ENCODE measurements at regions not wholly inside any gene's neighbourhood (a gene's known extent, or its start where the extent isn't known, plus 50 kb on each side); places are given as distances from the start of the nearest gene placed in this dataset.
A peak's percentile ranks its signal among the peaks of the same experiment; 100 is the strongest.

DNA sequence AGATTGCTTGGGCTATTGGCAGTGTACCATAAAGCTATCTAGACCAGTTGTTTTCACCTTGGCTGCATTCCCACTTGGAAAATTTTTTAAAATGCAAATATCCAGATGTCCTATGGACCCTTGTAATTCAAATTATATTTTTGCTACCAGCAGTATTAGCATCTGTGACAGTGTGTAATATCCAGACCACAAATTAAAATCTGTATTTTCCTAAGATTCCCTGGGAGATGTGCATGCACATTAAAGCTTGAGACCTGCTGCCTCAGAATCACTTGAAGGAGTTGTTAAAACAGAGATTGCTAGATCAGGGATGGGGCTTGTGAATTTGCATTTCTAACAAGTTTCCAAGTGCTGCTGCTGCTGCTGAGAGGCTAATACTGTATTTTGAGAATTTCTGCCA, 381.2 kb upstream of the PDE4D start:
- H3K36me3 Mint-ChIP-seq (ENCODE audit: unreplicated experiment) = no peaks in the 10 kb centered on the region
- TF ChIP-seq, protein P1, sequence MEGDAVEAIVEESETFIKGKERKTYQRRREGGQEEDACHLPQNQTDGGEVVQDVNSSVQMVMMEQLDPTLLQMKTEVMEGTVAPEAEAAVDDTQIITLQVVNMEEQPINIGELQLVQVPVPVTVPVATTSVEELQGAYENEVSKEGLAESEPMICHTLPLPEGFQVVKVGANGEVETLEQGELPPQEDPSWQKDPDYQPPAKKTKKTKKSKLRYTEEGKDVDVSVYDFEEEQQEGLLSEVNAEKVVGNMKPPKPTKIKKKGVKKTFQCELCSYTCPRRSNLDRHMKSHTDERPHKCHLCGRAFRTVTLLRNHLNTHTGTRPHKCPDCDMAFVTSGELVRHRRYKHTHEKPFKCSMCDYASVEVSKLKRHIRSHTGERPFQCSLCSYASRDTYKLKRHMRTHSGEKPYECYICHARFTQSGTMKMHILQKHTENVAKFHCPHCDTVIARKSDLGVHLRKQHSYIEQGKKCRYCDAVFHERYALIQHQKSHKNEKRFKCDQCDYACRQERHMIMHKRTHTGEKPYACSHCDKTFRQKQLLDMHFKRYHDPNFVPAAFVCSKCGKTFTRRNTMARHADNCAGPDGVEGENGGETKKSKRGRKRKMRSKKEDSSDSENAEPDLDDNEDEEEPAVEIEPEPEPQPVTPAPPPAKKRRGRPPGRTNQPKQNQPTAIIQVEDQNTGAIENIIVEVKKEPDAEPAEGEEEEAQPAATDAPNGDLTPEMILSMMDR (IDR thresholded peaks at IDR 0.05; ENCODE audit: partially characterized antibody, unreplicated experiment) = no peak
- H3K4me3 Mint-ChIP-seq (ENCODE audit: unreplicated experiment) = no peak overlapping the region
- no peaks in the 10 kb centered on the region for H3K9me3 Mint-ChIP-seq (ENCODE audit: unreplicated experiment)
- DNase-seq = no peak
- no peak overlapping the region for H3K27ac Mint-ChIP-seq (ENCODE audit: unreplicated experiment)
- H3K27me3 Mint-ChIP-seq (ENCODE audit: unreplicated experiment) = no peaks in the 10 kb centered on the region
- no peaks in the 10 kb centered on the region for H3K4me1 Mint-ChIP-seq (ENCODE audit: low read depth, unreplicated experiment)

DNA sequence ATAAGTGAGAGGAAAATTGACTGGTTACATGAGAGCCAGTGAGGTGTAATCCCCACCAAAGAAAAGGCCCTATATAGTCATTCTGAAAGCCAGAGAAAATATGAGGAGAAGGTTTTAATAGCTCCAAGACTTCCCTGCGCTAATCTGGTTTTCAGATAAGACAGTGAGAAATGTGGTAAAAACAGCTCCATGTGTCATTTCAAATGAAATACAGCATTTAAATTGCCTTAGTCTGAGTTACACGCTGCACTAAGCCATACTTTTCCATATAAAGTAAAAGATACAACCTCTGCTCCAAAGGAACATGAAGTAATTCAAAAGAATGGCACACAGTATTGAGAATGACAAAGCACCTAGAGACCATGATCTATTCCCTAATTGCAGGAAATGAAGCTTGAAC, 378.0 kb upstream of the PDE4D start:
- no peak overlapping the region for H3K4me3 Mint-ChIP-seq (ENCODE audit: unreplicated experiment)
- TF ChIP-seq, protein P1 (IDR thresholded peaks at IDR 0.05; ENCODE audit: partially characterized antibody, unreplicated experiment) = no peak
- H3K9me3 Mint-ChIP-seq (ENCODE audit: unreplicated experiment) = no peaks in the 10 kb centered on the region
- no peak overlapping the region for H3K27ac Mint-ChIP-seq (ENCODE audit: unreplicated experiment)
- no peaks in the 10 kb centered on the region for H3K36me3 Mint-ChIP-seq (ENCODE audit: unreplicated experiment)
- DNase-seq = no peak
- no peaks in the 10 kb centered on the region for H3K4me1 Mint-ChIP-seq (ENCODE audit: low read depth, unreplicated experiment)
- no peaks in the 10 kb centered on the region for H3K27me3 Mint-ChIP-seq (ENCODE audit: unreplicated experiment)

DNA sequence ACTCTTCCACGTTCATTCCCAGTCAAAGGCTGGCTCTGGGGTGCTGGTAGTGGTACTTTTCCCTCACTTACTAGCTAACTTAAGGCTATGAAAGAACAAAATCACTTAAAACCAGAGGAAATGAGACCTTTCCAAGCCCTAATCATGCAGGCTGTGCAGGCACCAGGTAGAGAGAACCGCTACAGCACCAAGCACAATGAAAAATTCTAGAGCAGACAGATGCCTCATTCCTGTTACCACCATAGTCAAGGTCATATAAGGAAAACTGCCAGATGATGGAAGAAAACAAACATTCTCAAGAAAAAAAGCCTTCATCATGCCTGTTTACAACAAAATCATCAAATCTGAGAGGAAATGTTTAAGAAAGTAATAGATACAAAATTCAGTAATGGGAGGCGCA, 374.4 kb upstream of the PDE4D start:
- DNase-seq = no peak
- Mint-ChIP-seq H3K4me1 (ENCODE audit: low read depth, unreplicated experiment) (peaks cover 4% of the 10 kb centered on the region), H3K9me3 (ENCODE audit: unreplicated experiment) (no peaks in the 10 kb centered on the region), H3K36me3 (ENCODE audit: unreplicated experiment) (no peaks in the 10 kb centered on the region), H3K27ac (ENCODE audit: unreplicated experiment) (no peak overlapping the region), H3K27me3 (ENCODE audit: unreplicated experiment) (no peaks in the 10 kb centered on the region), H3K4me3 (ENCODE audit: unreplicated experiment) (no peak overlapping the region)
- TF ChIP-seq, protein P1 (IDR thresholded peaks at IDR 0.05; ENCODE audit: partially characterized antibody, unreplicated experiment) = no peak

DNA sequence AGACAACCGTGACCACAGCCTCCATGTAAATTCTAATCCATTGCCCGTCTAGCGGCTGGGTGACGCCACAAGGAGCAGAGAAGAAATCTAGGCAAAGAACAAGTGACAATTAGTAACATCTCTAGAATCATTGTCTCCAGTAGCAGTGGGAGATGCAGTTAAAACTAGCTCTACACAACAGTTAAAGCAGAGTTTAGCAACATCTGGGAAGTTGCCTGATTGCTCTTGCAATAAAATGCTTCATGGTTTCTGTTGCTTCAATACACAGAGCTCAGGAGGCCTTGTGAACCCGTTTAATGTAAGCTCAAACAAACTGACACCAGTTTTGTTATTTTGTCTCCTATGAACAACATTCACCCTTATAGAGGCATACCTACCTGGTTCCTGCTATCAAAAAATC, 369.8 kb upstream of the PDE4D start:
- H3K36me3 Mint-ChIP-seq (ENCODE audit: unreplicated experiment) = no peaks in the 10 kb centered on the region
- DNase-seq = no peak
- no peaks in the 10 kb centered on the region for H3K27me3 Mint-ChIP-seq (ENCODE audit: unreplicated experiment)
- peaks cover 6% of the 10 kb centered on the region for H3K4me1 Mint-ChIP-seq (ENCODE audit: low read depth, unreplicated experiment)
- no peak overlapping the region for H3K27ac Mint-ChIP-seq (ENCODE audit: unreplicated experiment)
- TF ChIP-seq, protein P1 (IDR thresholded peaks at IDR 0.05; ENCODE audit: partially characterized antibody, unreplicated experiment) = no peak
- H3K9me3 Mint-ChIP-seq (ENCODE audit: unreplicated experiment) = no peaks in the 10 kb centered on the region
- no peak overlapping the region for H3K4me3 Mint-ChIP-seq (ENCODE audit: unreplicated experiment)

DNA sequence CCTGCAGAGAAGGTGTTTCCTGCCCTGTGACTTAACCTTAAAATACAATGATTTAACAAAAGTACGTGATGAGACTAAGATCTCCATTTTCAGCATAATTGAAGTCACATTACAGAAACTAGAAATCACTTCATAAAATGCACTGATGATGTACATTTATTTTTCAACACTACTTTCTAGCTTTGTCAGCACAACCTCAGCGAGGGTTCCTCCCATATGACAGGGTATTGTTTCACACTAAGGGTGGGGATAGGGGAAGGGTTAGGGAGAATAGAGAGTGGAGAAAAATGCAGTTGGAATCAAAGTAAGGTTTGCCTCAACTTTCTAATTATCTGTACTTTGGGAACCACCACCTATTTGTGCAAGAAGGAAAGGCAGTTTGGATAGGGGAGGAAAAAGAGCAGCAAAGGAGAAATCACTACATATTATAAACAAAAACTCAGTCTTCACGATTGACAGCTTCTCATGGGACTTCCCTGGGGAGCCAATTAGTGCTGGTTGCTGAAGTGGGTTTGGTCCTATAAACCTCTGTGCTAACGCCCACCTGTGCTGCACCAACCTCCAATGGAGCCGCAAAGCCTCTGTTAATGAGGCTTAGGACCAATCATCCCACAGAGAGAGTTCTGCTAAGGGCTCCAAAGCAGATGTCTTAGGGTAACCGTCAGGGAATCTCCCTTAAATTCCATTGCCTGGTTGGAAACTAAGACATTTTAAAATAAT, 369.2 kb upstream of the PDE4D start:
- TF ChIP-seq, protein P1 (IDR thresholded peaks at IDR 0.05; ENCODE audit: partially characterized antibody, unreplicated experiment) = no peak
- no peak overlapping the region for H3K4me3 Mint-ChIP-seq (ENCODE audit: unreplicated experiment)
- H3K27me3 Mint-ChIP-seq (ENCODE audit: unreplicated experiment) = no peaks in the 10 kb centered on the region
- no peaks in the 10 kb centered on the region for H3K9me3 Mint-ChIP-seq (ENCODE audit: unreplicated experiment)
- H3K4me1 Mint-ChIP-seq (ENCODE audit: low read depth, unreplicated experiment) = peaks cover 7% of the 10 kb centered on the region
- H3K36me3 Mint-ChIP-seq (ENCODE audit: unreplicated experiment) = no peaks in the 10 kb centered on the region
- H3K27ac Mint-ChIP-seq (ENCODE audit: unreplicated experiment) = no peak overlapping the region
- peak; percentile 16 for DNase-seq

All from glutamatergic neuron (in vitro differentiated cells).